ENCODE measurements at regions not wholly inside any gene's neighbourhood (a gene's known extent, or its start where the extent isn't known, plus 50 kb on each side); places are given as distances from the start of the nearest gene placed in this dataset.

DNA sequence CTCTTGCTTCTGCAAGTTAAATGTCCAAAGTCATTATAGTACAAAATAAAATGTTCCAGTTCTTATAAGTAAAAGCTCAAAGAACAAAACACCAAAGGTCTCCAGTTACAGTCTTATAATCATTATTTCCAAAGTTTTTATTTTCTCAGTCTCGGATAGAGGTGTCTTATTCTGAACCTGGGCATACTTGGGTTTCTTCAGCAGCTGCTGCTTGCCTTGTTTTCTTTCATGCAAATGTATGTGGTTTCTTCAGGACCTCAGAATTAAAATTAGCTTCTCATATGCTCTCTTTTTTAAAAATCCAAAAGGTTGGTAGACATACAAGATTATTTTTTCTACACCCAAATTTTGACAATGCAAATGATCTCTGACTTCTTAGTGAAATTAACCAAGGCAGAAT, 383.0 kb downstream of the METTL4 start:
- H3K27me3 Mint-ChIP-seq, result peaks cover 5% of the 10 kb centered on the region
- H3K9me3 Mint-ChIP-seq (ENCODE audit: low read depth), result peaks cover 3% of the 10 kb centered on the region
- DNase-seq (ENCODE audit: low spot score, unreplicated experiment), result no peak
- H3K27ac Mint-ChIP-seq, result no peak overlapping the region
- H3K4me3 Mint-ChIP-seq (ENCODE audit: low read depth), result no peak overlapping the region
- no peaks in the 10 kb centered on the region for H3K36me3 Mint-ChIP-seq (ENCODE audit: insufficient read depth)
- H3K4me1 Mint-ChIP-seq (ENCODE audit: low read depth), result peaks cover 5% of the 10 kb centered on the region
- TF ChIP-seq, protein P1, sequence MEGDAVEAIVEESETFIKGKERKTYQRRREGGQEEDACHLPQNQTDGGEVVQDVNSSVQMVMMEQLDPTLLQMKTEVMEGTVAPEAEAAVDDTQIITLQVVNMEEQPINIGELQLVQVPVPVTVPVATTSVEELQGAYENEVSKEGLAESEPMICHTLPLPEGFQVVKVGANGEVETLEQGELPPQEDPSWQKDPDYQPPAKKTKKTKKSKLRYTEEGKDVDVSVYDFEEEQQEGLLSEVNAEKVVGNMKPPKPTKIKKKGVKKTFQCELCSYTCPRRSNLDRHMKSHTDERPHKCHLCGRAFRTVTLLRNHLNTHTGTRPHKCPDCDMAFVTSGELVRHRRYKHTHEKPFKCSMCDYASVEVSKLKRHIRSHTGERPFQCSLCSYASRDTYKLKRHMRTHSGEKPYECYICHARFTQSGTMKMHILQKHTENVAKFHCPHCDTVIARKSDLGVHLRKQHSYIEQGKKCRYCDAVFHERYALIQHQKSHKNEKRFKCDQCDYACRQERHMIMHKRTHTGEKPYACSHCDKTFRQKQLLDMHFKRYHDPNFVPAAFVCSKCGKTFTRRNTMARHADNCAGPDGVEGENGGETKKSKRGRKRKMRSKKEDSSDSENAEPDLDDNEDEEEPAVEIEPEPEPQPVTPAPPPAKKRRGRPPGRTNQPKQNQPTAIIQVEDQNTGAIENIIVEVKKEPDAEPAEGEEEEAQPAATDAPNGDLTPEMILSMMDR (IDR thresholded peaks at IDR 0.05; ENCODE audit: unreplicated experiment), result no peak

DNA sequence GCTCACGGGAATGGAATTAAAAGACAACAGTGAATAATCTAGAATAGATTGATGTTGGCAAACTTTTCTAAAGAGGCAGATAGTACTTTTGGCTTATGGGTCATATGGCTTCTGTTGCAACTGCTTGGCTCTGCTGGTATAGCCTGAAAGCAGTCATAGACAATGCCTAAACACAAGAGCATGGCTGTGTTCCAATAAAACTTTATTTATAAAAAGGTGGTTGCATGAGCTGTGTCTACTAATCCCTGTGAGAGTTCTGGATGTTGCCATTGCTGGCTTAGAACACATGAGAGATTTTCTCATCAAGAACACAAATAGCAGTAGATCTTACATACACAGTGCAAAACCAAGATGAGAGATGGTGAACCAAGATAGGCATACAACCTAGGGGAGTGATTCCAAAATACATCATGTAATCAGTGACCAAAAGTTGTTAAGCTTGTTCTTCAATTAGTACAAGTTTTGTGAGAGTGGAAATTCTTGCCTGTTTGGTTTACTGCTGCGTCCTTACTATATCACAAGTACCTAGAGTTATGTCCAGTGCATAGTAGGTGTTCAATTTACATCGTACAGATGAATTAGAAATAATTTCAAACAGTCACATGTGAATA, 380.0 kb downstream of the METTL4 start:
- H3K27ac Mint-ChIP-seq, result no peak overlapping the region

GRCh38 chr18:2192562-2192961, 378.7 kb downstream of the METTL4 start:
- H3K9me3 Mint-ChIP-seq (ENCODE audit: low read depth), result peaks cover 7% of the 10 kb centered on the region
- no peak for DNase-seq (ENCODE audit: low spot score, unreplicated experiment)
- no peak overlapping the region for H3K4me3 Mint-ChIP-seq (ENCODE audit: low read depth)
- H3K27ac Mint-ChIP-seq, result no peak overlapping the region
- TF ChIP-seq, protein P1 (IDR thresholded peaks at IDR 0.05; ENCODE audit: unreplicated experiment), result no peak
- peaks cover 1% of the 10 kb centered on the region for H3K4me1 Mint-ChIP-seq (ENCODE audit: low read depth)
- H3K27me3 Mint-ChIP-seq, result no peaks in the 10 kb centered on the region
- no peaks in the 10 kb centered on the region for H3K36me3 Mint-ChIP-seq (ENCODE audit: insufficient read depth)

More for the DNA sequence above, 380.0 kb downstream of the METTL4 start:
- H3K4me1 Mint-ChIP-seq (ENCODE audit: low read depth), result peaks cover 3% of the 10 kb centered on the region
- peaks cover 7% of the 10 kb centered on the region for H3K9me3 Mint-ChIP-seq (ENCODE audit: low read depth)
- H3K27me3 Mint-ChIP-seq, result no peaks in the 10 kb centered on the region
- TF ChIP-seq, protein P1 (IDR thresholded peaks at IDR 0.05; ENCODE audit: unreplicated experiment), result no peak
- H3K4me3 Mint-ChIP-seq (ENCODE audit: low read depth), result no peak overlapping the region
- no peaks in the 10 kb centered on the region for H3K36me3 Mint-ChIP-seq (ENCODE audit: insufficient read depth)
- DNase-seq (ENCODE audit: low spot score, unreplicated experiment), result no peak

DNA sequence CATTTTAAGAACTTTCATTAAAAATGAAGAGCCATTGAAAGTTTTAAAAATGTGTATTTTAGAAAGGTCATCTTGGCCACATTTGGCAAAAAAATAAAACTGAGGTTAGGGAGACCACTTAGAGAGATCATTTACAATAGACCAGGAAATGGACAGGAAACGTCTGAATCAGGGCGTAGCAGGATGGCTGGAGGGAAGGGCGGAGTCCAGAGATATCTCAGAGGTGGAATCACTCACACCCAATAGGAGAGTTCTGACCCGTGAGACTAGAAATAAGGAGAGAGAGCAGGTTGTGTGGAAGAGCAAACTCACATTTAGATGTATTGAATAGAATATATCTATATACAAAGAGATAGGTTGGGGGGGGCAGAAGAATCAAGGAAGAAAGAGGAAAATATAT, 373.4 kb downstream of the METTL4 start:
- H3K27ac Mint-ChIP-seq, result no peak overlapping the region
- H3K4me3 Mint-ChIP-seq (ENCODE audit: low read depth), result no peak overlapping the region

GRCh38 chr18:2199060-2199459, 372.2 kb downstream of the METTL4 start:
- H3K36me3 Mint-ChIP-seq (ENCODE audit: insufficient read depth), result no peaks in the 10 kb centered on the region
- no peak overlapping the region for H3K4me3 Mint-ChIP-seq (ENCODE audit: low read depth)
- TF ChIP-seq, protein P1 (IDR thresholded peaks at IDR 0.05; ENCODE audit: unreplicated experiment), result no peak
- DNase-seq (ENCODE audit: low spot score, unreplicated experiment), result no peak
- H3K27ac Mint-ChIP-seq, result no peak overlapping the region
- H3K4me1 Mint-ChIP-seq (ENCODE audit: low read depth), result no peaks in the 10 kb centered on the region
- no peaks in the 10 kb centered on the region for H3K27me3 Mint-ChIP-seq
- no peaks in the 10 kb centered on the region for H3K9me3 Mint-ChIP-seq (ENCODE audit: low read depth)

More for the DNA sequence above, 373.4 kb downstream of the METTL4 start:
- Mint-ChIP-seq H3K4me1 (ENCODE audit: low read depth) (no peaks in the 10 kb centered on the region), H3K36me3 (ENCODE audit: insufficient read depth) (no peaks in the 10 kb centered on the region), H3K27me3 (no peaks in the 10 kb centered on the region), H3K9me3 (ENCODE audit: low read depth) (peaks cover 6% of the 10 kb centered on the region)
- no peak for DNase-seq (ENCODE audit: low spot score, unreplicated experiment)
- TF ChIP-seq, protein P1 (IDR thresholded peaks at IDR 0.05; ENCODE audit: unreplicated experiment), result no peak
